ENCODE measurements at regions not wholly inside any gene's neighbourhood (a gene's known extent, or its start where the extent isn't known, plus 50 kb on each side); places are given as distances from the start of the nearest gene placed in this dataset.

DNA sequence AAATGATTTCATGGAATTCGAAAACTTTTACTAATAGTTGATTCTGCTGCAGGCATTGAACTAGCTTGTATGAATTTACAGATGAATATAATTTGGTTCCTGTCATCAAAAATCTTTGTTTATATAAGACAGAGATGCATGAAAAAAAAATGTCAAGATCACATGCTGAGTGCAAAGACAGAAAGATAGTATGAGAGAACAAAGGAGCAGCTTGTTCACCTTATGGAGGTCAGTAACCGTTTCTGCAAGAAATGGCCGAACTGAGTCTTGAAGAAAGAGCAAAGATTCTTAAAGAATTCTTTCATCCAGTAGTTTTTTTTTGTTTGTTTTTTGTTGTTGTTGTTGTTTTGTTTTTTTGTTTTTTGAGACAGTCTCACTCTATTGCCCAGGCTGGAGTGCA, 450.6 kb downstream of the TUSC7 start:
- TF ChIP-seq POLR2A (IDR thresholded peaks at IDR 0.05; ENCODE audit: low read length) (no peak), GATA1 (IDR thresholded peaks at IDR 0.05; ENCODE audit: low read depth, low read length) (no peak)
